ENCODE measurements at regions not wholly inside any gene's neighbourhood (a gene's known extent, or its start where the extent isn't known, plus 50 kb on each side); places are given as distances from the start of the nearest gene placed in this dataset.
"Not testable (repeated sequence)": the region's sequence is repeated elsewhere in the genome, so short reads cannot be mapped to it uniquely, and the experiment has no call there.

DNA sequence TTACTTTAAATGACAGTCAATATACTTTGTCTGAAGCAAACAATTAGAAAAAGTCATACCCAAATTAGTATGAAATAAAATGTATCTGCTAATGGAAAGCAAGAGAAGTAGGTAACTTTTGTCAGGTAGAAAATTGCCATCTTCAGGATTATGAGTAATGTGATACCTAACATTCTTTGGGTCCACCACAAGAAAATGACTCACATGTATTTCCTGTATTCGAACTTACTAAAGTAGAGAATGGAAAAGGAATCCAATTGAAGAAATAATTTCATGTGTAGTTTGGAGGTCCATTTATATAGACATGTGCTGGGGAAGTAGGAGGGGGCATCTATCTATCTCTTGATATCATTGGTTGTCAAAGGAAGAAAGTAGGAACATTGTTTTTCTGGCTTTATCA, 636.2 kb upstream of the CHAC2 start:
- DNase-seq (ENCODE audit: insufficient read length, low spot score) (no peak), FAIRE-seq (no peak)

DNA sequence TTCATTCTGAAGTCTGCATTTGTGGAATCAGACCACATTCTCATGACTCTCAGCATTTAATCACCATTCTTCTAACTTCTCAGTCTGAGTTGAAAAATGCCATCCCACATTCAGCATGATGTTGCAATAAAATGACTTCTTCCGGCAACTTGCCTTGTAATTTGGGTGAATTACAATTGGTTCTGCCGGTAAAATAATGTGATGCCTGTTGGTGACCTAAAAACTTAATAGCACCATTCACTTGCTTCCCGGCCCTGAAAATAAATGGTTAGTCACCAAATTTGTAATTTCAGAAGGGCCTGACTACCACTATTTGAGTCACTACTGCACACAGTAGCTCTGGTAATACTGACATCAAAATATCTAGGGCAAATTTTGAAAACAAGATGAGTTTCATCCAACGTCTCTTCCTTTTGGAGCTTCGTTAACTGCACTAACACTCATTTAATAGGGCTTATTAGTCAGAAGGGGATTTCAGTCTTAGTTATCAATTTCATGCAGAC, 637.1 kb upstream of the CHAC2 start:
- no peak for DNase-seq (ENCODE audit: insufficient read length, low spot score)
- FAIRE-seq, result no peak

DNA sequence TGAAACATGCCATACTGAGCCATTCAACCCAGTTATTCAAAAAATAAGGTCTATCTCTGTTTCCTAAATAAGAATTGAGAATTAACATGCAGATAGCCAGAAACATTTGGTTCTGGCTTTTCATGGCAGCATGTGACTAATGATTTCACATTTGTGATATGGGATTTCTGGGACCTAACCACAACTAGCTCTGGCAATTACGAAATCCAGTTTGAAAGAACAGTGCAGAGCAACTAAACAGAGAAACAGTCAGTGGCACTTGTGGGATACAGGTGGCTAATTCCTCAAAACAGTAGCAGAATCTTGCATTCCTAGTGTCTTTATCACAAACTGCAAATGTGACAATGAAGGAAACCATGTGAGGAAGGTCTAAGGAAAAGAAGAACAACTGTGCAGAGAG, 637.8 kb upstream of the CHAC2 start:
- no peak for DNase-seq (ENCODE audit: insufficient read length, low spot score)

DNA sequence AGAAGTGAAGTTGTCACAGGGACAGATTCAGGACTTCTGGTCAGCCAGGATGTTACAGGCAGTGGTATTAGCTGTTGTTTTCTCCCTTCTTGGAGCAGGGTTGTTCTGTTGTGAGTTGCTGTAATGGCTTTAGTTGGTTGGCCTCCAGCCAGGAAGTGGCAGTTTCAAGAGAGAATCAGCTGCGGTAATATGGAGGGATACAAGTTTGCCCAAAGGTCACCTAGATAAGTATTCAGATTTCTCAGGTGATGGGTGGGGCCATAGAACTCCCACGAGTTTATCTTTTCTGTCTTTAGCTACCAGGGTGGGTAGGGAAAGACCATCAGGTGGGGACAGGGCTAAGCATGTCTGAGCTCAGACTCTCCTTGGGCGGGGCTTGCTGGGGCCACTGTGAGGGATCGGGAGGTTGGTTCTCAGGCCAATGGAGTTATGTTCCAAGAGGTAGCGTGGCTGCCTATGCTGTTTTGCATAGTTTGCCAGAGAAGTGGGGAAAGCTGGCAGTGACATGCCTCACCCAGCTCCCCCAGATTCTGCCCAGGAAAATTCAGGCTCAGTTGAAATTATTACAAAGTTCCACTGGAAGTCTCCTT, 640.4 kb upstream of the CHAC2 start:
- FAIRE-seq (no peak), DNase-seq (ENCODE audit: insufficient read length, low spot score) (no peak)

More for the DNA sequence above, 637.8 kb upstream of the CHAC2 start:
- no peak for FAIRE-seq

DNA sequence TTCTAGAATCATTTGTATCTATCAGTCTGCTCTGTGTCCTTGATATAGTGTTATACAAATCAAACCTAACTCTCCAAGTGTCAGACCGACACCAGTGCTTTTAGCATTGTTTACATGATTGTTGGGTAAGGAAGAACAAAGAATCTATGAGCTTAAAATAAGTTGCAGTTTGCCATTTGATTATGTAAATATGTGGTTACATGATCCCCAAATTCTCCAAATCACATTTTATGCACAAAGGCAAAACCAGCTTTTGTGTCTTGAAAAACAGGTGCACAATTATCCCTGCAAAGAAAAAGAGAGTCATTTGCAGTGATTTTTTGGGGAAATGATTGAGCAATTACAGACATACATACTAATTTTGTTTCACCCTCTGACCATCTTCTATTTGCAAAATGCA, 652.6 kb upstream of the CHAC2 start:
- no peak for FAIRE-seq
- DNase-seq (ENCODE audit: insufficient read length, low spot score), result no peak

DNA sequence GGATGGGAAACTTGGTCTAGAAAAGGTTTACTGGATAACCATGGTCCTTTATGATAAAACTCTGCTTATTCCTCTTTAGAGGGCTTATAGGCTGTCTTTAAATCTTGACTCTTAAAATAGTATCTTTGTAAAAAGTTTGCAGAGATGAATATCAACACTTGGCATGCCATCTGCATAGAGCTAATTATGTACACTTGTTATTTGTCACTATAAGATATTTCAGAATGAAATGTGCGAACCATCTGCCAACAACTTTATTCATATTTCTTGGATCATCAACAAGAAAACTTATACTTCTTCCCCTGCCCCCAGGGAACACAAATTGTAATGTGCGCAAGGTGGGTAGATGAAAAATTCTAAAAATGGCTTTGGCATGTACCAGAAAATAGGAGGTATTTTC, 653.0 kb upstream of the CHAC2 start:
- no peak for DNase-seq (ENCODE audit: insufficient read length, low spot score)
- FAIRE-seq, result no peak

DNA sequence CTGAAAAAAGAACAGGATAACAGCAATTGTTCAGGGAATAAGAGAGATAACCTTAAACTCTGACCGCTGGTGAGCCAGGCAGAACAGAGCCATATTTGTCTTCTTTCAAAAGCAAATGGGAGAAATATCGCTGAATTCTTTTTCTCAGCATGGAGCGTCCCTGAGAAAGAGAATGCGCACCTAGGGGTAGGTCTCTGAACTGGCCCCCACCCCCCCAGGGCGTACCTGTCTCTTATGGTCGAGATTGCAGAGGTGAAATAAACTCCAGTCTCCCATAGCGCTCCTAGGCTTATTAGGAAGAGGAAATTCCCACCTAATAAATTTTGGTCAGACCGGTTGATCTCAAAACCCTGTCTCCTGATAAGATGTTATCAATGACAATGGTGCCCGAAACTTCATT, 655.2 kb upstream of the CHAC2 start:
- not testable (repeated sequence) for FAIRE-seq

DNA sequence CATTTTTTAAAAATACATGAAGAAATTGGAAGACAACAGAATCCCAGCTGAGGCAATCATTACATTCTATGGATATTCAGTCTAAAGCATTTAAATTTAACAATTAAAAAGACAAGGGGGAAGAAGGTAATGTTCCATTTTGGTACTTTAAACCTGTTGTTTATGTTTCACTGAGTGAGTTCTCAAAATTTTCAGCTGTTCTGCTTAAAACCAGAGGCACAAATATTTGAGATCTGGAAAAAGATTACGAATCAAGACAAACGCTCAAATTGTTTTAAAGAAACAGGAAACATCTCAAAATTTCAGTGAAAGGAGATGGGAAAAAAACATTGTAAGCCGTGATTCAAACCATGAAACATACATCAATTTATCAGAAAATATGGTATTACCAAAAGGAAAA, 656.2 kb upstream of the CHAC2 start:
- DNase-seq (ENCODE audit: insufficient read length, low spot score), result no peak
- FAIRE-seq, result no peak

More for the DNA sequence above, 655.2 kb upstream of the CHAC2 start:
- DNase-seq (ENCODE audit: insufficient read length, low spot score), result not testable (repeated sequence)

DNA sequence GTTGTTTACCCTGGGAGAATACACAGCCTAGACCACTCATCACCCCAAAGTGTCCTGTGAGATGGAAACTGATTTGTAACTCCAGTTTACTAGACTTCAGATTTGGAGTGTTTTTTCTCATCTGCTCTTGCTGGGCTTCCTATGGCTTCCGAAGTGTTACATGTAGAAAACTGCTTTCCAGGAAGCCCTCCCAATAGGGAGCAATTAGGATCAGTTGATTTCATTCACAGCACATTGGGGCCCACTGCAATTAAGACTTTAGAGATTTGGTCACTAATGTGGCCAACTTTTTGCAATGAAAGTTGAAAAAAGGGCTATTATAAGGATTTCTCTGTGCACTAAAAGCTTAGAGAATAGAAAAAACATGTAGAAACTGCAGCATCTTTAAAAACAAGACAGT, 656.6 kb upstream of the CHAC2 start:
- no peak for DNase-seq (ENCODE audit: insufficient read length, low spot score)
- no peak for FAIRE-seq

DNA sequence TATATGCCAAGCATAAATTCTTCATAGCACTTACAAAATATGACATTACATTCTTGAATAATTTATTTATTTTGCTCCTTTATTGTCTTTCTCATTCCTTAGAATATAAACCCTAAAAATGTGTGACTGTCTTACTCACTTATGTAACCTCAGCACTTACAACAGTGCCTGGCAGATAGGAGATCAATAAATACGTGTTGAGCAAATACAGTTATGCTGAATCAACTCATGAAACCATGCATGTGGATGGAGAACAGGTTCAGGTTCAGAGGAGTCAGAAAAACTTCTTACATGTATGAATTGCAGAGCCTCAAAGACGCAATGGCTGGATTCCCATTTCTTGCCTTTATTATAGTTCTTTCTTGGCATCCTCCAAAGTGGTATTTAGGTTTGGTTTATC, 659.4 kb upstream of the CHAC2 start:
- no peak for DNase-seq (ENCODE audit: insufficient read length, low spot score)
- no peak for FAIRE-seq

DNA sequence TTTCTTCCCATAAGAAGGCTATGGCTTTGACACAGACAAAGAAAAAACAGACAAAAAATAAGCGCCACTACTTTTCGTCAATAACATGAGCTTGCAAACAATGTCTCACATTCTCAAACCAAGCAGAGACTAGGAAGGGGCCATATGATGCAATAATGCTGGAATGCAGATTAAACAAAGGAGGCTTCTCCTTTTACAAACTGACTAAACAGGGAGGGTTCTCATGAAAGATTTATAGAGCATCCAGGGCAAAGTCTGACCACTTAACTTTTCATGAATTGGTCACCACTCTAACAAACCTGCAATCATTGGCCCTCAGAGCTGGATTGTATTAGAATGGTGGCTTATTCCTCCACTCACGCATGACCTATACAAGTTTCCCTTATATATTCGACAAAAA, 663.3 kb upstream of the CHAC2 start:
- FAIRE-seq, result no peak
- no peak for DNase-seq (ENCODE audit: insufficient read length, low spot score)

DNA sequence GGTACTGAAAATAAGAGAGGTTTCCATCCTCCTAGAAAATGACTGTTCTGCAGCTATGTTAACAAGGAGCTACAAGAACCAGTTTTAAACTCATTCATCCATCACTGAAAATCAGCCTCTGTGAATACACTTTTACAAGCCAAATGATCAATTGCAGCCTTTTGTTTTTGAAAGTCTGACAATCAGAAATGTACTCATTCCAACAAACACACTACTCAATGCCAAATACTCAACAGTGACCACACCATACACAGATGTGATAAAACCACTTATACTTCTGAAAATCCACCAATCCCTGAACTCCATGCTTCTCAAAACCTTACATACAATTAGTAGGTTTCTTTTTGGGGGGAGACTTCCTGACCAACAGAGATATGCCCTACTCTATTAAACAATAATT, 663.9 kb upstream of the CHAC2 start:
- FAIRE-seq (no peak), DNase-seq (ENCODE audit: insufficient read length, low spot score) (no peak)

DNA sequence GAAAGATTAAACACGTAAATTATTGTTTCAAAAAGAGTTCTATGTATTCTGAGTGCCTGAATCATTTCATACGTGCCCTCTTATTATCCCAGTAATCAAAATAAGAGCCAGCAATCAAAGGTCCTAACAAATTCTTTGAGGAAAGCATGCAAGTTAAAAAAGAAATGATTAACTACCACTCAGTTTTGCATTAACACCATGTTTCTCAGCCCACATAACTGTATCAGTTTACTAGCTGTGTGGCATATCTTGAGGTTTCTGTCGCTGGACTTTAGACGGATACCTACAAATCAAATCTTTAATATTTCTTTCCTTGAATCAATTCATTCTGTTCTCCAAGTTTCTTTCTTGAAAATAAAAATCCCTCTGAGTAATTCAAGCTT, 668.9 kb upstream of the CHAC2 start:
- FAIRE-seq (no peak), DNase-seq (ENCODE audit: insufficient read length, low spot score) (no peak)

DNA sequence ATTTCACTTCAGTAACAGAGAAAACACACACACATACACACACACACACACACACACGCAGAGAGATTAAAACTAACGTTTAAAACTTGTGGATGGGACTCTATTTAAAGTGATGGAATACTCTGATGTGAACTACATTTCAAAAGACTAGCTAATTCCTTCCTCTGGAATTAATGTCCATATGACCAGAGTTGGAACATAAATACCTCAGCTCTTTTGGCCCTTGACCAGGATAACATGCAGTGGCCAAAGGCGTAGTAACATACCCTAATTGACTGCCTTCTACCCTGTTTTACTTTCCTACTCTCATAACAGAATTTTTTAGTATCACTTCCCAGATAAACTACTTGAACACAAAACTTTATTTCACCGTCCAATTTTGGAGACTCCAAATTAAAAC, 671.3 kb upstream of the CHAC2 start:
- FAIRE-seq, result no peak
- no peak for DNase-seq (ENCODE audit: insufficient read length, low spot score)

DNA sequence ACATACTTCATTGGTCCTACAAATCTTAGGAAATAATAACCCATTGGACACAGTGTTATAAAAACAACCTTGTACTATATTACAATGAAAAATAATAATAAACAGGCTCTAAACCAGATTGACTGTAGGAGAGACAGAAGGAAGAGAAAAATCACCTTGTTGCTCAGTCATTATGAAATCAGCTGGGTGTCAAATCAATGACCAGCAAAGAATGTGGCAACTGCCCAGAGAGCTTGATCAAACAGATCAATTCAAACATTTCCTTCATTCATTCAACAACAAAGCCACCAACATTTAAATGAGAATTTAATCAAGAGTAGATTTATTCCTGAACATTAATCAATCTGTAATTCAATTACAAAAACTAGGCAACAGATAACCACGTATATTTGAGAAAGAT, 671.9 kb upstream of the CHAC2 start:
- FAIRE-seq, result no peak
- no peak for DNase-seq (ENCODE audit: insufficient read length, low spot score)

DNA sequence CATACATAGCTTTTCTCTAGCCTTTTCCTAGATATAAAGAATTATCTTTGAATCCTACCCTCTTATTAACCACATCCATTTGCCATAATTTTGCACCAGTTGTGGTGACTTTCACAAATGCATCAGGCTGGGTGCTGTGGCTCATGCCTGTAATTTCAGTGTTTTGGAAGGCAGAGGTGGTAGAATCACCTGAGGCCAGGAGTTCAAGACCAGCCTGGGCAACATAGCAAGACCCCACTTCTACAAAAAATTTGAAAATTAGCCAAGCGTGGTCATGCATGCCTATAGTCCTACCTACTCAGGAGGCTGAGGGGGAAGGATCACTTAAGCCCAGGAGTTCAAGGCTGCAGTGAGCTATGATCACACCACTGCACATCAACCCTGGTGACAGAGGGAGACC, 672.4 kb upstream of the CHAC2 start:
- DNase-seq (ENCODE audit: insufficient read length, low spot score) (no peak), FAIRE-seq (no peak)

DNA sequence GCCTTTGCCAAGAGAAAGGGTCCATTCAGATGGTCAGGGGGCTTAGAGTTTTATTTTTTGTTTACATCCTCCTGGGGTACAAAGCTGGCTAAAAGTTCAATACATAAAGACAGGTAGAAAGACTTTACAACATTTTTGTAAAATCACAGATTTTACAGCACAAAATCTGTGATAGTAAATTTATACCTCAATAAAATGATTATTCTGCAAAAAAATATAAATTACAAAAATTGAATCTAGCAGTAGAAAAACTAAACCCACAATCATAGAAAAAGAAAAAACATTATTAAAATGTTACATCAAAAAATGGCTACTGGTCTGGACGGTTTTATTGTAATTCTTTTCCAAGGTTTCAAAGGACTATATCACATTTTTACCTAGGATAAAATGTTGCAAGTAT, 674.2 kb upstream of the CHAC2 start:
- no peak for FAIRE-seq

DNA sequence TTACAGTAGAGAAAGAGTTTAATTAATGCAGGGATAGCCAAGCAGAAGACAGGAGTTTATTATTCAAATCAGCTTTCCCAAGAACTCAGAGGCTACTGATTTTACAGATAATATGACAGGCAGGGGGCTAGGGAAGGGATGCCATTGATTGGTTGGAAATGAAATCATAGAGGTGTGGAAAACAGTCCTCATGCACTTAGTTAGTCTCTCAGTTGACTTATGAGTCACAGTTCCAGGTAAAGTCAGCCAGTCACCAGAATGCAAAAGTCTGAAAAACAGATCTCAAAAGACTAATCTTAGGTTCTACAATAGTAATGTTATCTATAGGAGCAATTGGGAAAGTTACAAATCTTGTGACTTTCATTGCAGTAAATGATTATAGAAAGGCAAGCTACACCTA, 676.4 kb upstream of the CHAC2 start:
- no peak for FAIRE-seq
- DNase-seq (ENCODE audit: insufficient read length, low spot score), result no peak

More for the DNA sequence above, 674.2 kb upstream of the CHAC2 start:
- no peak for DNase-seq (ENCODE audit: insufficient read length, low spot score)

DNA sequence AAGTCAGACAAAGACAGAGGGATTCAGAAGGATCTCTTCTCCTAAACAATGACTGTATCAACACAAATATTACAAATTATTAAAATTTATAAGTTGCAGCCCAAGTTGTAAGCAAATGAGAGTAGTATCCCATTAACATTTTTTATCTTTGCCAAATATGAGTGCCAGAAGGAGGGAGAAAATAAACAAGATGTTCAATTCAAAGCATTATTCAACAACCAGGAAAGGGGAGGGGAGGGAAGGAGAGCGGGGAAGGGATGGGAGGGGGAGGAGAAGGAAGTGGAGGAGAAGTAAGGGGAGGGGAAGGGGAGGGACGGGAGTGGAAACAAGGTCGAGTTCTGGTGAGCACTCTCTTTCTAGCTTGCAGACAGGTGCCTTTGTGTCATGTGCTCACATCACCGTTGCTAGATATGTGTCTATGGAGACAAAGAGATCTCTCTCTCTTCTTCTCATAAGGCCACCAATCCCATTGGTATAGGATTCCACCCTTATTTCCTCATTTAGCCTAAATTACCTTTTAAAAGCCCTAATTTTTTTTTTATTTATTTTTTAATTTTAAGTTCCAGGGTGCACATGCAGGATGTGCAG, 679.6 kb upstream of the CHAC2 start:
- DNase-seq (ENCODE audit: insufficient read length, low spot score) (no peak), FAIRE-seq (no peak)

DNA sequence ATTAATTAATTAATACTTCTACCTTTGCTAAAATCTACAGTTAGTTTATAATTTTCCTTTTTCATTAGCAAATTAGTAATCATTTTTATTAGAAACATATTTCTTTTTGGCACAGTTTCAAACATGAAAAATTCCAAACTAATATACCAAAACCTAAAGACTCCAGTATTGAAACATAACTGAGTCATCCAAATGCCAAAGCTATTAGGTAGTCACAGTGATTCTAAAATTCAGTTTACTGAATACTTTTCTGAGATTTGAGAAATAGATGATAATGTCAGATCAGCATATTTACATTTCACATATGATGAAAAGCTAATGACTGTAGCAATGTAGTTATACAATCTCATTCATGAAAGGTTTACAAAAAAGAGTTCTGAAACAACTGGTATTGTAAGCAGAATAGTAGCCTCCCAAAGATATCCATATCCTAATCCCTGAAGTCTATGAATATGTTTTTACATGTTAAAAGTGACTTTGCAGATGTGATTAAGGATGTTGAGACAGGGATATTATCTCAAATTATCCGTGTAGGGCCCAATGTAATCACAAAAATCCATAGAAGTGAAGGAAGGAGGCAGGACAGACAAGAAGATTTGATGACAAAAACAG, 680.2 kb upstream of the CHAC2 start:
- FAIRE-seq (no peak), DNase-seq (ENCODE audit: insufficient read length, low spot score) (no peak)

DNA sequence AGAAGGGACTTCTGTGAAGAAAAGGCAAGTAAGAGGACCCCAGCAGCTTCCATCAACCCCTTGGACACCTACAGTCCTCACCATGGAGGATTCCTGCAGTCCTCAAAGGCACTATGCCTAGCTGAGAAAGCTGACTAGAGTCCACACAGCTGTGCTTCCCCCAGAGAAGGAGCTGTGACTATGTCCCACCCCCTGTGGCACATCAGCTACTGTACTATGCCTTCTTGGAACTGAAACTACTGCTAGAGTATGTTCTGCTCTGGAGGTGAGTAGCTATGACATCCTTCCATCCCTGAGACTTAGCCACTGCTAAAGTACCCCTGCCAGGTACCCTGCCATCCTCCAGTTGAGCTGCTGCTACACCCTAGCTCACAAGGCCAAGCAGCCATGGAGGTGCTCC, 690.2 kb upstream of the CHAC2 start:
- DNase-seq (ENCODE audit: insufficient read length, low spot score) (no peak), FAIRE-seq (no peak)

DNA sequence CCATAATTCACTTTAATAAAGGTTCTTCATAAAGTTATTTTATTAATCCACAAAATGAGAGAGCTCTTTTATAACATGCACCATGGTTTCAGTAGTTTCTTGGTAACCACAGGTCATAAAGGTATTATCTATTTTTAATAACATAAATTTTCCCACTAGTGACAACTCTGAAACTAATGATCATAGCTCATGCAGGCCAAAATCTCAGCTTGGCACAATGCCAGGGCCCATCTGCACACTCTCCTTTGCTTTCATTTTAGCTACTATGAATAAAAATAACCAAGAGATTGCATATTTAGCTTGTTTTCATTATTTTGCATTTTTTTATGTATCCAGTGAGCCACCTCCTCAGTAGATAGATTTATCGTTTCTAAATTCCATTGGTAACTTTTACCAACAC, 691.8 kb upstream of the CHAC2 start:
- DNase-seq (ENCODE audit: insufficient read length, low spot score), result no peak
- FAIRE-seq, result no peak

DNA sequence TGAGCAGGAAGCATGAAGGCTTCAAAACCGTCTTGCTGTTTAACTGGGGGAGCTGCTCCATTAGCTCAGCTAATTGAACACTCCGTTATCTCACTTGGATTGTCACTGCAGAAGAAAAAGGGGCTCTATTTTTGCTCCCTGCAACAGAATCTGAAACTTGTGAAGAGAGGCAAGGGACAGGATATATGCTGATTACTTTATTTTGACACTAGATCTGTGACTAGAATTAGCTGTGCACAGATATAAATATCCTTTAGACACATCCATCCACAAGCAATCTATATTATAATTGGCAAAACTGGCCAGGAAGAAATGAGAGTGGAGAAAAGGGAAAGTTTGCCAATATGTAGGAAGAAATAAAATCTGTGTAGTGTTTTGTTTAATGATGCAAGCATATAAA, 700.1 kb upstream of the CHAC2 start:
- DNase-seq (ENCODE audit: insufficient read length, low spot score), result no peak
- FAIRE-seq, result no peak

Data from GM19239 (cell line).